SK-N-MC (cell line): ENCODE measurements at regions not wholly inside any gene's neighbourhood (a gene's known extent, or its start where the extent isn't known, plus 50 kb on each side); places are given as distances from the start of the nearest gene placed in this dataset.

ENCODE experiments used
- EZH2 ChIP-seq: fragments of 200-600 bp; sonication (generic); IDR thresholded peaks from one replicate; pipeline ENCODE4 v1.6.1; 2017; ENCODE audit warnings: antibody characterized with exemption
- FOXP2 ChIP-seq: optimal IDR thresholded peaks from 2 replicates; pipeline ENCODE3; 2011; ENCODE audit warnings: mild to moderate bottlenecking, moderate library complexity; ENCODE audit not compliant: insufficient read depth; ENCODE audit errors: extremely low read length, control extremely low read depth
- POLR2AphosphoS5 ChIP-seq: IDR thresholded peaks from 2 replicates; pipeline ENCODE4 v1.6.1; 2012; ENCODE audit warnings: mild to moderate bottlenecking, low read depth, low read length, borderline replicate concordance

DNA sequence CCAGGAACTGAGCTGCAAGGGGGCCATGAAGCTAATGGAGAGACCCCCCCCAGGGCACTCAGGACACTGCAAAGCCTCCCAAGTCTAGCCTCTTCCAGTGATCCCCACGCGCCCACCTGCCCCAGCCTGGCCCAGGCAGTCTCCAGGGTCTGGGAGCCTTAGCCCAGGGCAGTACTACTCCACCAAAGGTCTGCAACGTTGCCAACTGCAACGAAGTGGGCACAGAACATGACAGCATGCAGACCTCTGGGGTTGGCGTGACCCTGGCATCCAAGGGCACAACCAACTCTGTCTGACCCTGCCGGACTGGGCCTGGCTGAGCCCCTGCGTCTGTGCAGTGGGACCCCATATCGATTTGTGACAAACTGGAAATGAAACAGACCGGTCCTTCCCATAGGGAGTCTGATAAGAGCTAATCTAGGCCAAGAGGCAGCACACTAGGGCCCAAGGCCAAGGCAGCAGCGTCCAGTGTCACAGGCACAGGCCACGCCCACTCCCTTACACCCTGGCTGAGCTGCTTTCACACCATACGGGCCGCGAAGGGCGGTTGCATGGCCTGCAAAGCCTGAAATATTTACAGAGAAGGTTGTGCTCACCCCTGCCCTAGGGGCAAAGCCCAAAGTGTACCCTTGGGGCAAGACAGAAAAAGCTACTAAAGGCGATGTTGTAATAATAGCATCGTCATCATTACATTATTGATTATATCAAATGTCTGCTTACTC, 76.7 kb downstream of the NCOR2 start:
- TF ChIP-seq EZH2 (no peak), POLR2AphosphoS5 (no peak), FOXP2 (no peak)
